GM12874 (cell line): ENCODE measurements at regions not wholly inside any gene's neighbourhood (a gene's known extent, or its start where the extent isn't known, plus 50 kb on each side); places are given as distances from the start of the nearest gene placed in this dataset.
A peak's percentile ranks its signal among the peaks of the same experiment; 100 is the strongest.

Experiments used
- CTCF ChIP-seq: IDR thresholded peaks from 2 replicates; pipeline ENCODE4 v1.5.1; 2011; ENCODE audit warnings: low read depth, mild to moderate bottlenecking, control low read depth, low read length, moderate library complexity; ENCODE audit not compliant: insufficient read depth

GRCh38 chr1:58041621-58042020 lies 504.9 kb downstream of the OMA1 start:
- no peak for TF ChIP-seq CTCF

GRCh38 chr1:58038574-58038973 lies 508.0 kb downstream of the OMA1 start:
- TF ChIP-seq CTCF: no peak

GRCh38 chr1:58035523-58035922 lies 511.0 kb downstream of the OMA1 start:
- TF ChIP-seq CTCF: 0 out of 2 replicates have a peak, but pooled peaks have one; percentile 5

- TF ChIP-seq CTCF: no peak
Measured at GRCh38 chr1:58033311-58033710, 513.2 kb downstream of the OMA1 start.

- TF ChIP-seq CTCF: no peak
Measured at GRCh38 chr1:58032611-58033073, 513.9 kb downstream of the OMA1 start.

- TF ChIP-seq CTCF: no peak
Measured at GRCh38 chr1:58031416-58031815, 515.1 kb downstream of the OMA1 start.

- no peak for TF ChIP-seq CTCF
Measured at GRCh38 chr1:58030456-58030855, 516.1 kb downstream of the OMA1 start.

- TF ChIP-seq CTCF: no peak
Measured at GRCh38 chr1:58017641-58018040, 528.9 kb downstream of the OMA1 start.
